Esophagus muscularis mucosa (tissue), 3 donors: ENCODE measurements at regions not wholly inside any gene's neighbourhood (a gene's known extent, or its start where the extent isn't known, plus 50 kb on each side); places are given as distances from the start of the nearest gene placed in this dataset.

Experiments used
- CTCF ChIP-seq, 3 experiments: fragments of 200-600 bp in 2 of 3; fragments of 450-650 bp in 1 of 3; sonication (generic) in 2 of 3; IDR thresholded peaks; one replicate each; pipeline ENCODE4 v1.5.1; 2017 to 2019; ENCODE audit warnings: antibody characterized with exemption in 3 of 3, mild to moderate bottlenecking in 2 of 3, moderate library complexity in 1 of 3
- POLR2AphosphoS5 ChIP-seq, 2 donors: sonication (generic); formaldehyde crosslinking; IDR thresholded peaks; one replicate each; pipeline ENCODE4 v1.6.1; 2017; ENCODE audit warnings: antibody characterized with exemption in 2 of 2

DNA sequence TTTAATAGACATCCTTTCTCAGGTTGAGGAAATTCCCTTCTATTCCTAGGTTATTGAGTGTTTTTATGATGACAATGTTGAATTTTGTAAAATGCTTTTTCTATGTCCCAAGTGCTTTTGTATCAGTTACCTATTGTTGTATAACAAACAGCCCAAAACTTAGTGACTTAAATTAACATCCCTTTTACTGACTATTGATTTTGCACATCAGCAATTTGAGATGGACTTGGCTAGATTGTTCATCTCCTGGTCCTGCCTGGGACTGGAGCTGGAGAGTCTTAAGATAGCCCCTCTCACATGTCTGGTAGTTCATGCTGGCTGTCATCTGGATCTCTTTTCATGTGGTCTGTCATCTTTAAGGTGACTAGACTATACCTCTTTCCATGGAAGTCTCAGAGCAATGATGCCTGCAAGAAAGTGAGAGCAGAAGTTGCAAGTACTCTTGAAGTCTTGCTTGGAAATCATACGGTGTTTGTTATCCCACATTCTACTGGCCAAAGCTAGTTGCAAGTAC is 132.6 kb downstream of the RPAP3 start:
- TF ChIP-seq CTCF (IDR thresholded peaks at IDR 0.05) = no peak
- TF ChIP-seq POLR2AphosphoS5 (IDR thresholded peaks at IDR 0.05) = no peak
